OCI-LY3 (cell line): ENCODE measurements at regions not wholly inside any gene's neighbourhood (a gene's known extent, or its start where the extent isn't known, plus 50 kb on each side); places are given as distances from the start of the nearest gene placed in this dataset.

Experiments
- H2AFZ ChIP-seq: fragments of 200-600, 300-600 bp; shearing (Covaris generic); 2 replicates; pipeline ENCODE4 v1.6.0; 2014; ENCODE audit warnings: antibody characterized with exemption, low read depth, low read length
- H3K27ac ChIP-seq: fragments of 200-600, 300-600 bp; sonication (generic); 2 replicates; pipeline ENCODE4 v1.5.1; 2014; ENCODE audit warnings: mild to moderate bottlenecking, low read length, moderate library complexity, mixed read lengths
- H3K27me3 ChIP-seq: fragments of 200-600, 300-600 bp; sonication (generic); 2 replicates; pipeline ENCODE4 v1.6.1; 2014; ENCODE audit warnings: low read depth, low read length, mixed read lengths
- H3K36me3 ChIP-seq: fragments of 200-600, 300-600 bp; sonication (generic); replicated peaks from 2 replicates; pipeline ENCODE3; 2014; ENCODE audit warnings: low read depth, low read length, mixed read lengths
- H3K4me1 ChIP-seq: fragments of 300-600, 200-600 bp; sonication (generic); 2 replicates; pipeline ENCODE4 v1.6.1; 2014; ENCODE audit warnings: low read length, mixed read lengths
- H3K4me2 ChIP-seq: fragments of 200-600, 300-600 bp; sonication (generic); 2 replicates; pipeline ENCODE4 v1.6.1; 2014; ENCODE audit warnings: low read length, mixed read lengths
- H3K4me3 ChIP-seq: fragments of 300-600, 200-600 bp; sonication (generic); 2 replicates; pipeline ENCODE4 v1.5.1; 2014; ENCODE audit warnings: antibody characterized with exemption, mild to moderate bottlenecking, low read length, moderate library complexity
- H3K79me2 ChIP-seq: fragments of 300-600, 200-600 bp; shearing (Covaris generic); 2 replicates; pipeline ENCODE4 v1.6.1; 2014; ENCODE audit warnings: mild to moderate bottlenecking, low read length, mixed read lengths
- H3K9ac ChIP-seq: fragments of 300-600, 200-600 bp; shearing (Covaris generic); 2 replicates; pipeline ENCODE4 v1.6.0; 2014; ENCODE audit warnings: mild to moderate bottlenecking, low read length, moderate library complexity
- H3K9me3 ChIP-seq: fragments of 200-600, 300-600 bp; shearing (Covaris generic); 2 replicates; pipeline ENCODE4 v1.6.1; 2014; ENCODE audit warnings: low read length, mixed read lengths; ENCODE audit not compliant: insufficient read depth
- H4K20me1 ChIP-seq: fragments of 200-600, 300-600 bp; sonication (generic); 2 replicates; pipeline ENCODE4 v1.6.1; 2016; ENCODE audit warnings: low read length, mixed read lengths; ENCODE audit not compliant: insufficient read depth
- EZH2phosphoT487 ChIP-seq: fragments of 200-600 bp; shearing (Covaris generic); IDR thresholded peaks from 2 replicates; pipeline ENCODE4 v1.6.1; 2018; ENCODE audit warnings: antibody characterized with exemption, mixed run types, low read depth
- TF ChIP-seq, protein P1 (sequence below): fragments of 200-600, 300-600 bp; sonication (generic); IDR thresholded peaks from 2 replicates; pipeline ENCODE4 v1.5.1; 2014; ENCODE audit warnings: antibody characterized with exemption, low read length, low read depth

DNA sequence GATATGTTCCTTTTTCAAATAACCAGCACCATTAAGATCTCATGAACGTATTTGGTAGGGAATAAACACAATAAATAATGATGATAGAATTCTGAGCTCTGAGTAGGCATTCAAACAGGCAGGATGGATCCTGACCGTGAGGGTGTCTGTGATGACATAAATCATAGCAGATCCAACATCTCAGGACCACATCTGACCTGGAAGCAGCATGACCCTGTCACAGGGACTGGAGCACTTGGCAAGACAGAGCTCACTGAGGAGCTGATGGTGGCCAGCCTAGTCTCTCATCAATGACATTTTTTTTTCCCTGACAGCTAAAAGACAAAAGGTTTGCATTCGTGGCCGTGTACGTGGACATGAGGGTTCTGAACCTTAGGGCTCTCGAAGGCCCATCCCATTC, 337.5 kb downstream of the NPIPA8 start:
- Histone ChIP-seq H3K79me2 (no peaks in the 10 kb centered on the region), H3K27me3 (no peaks in the 10 kb centered on the region), H4K20me1 (no peaks in the 10 kb centered on the region), H3K4me1 (no peaks in the 10 kb centered on the region), H3K9me3 (no peaks in the 10 kb centered on the region), H3K4me3 (no peak overlapping the region), H3K36me3 (no peaks in the 10 kb centered on the region), H2AFZ (no peak overlapping the region), H3K4me2 (no peak overlapping the region), H3K9ac (no peak overlapping the region), H3K27ac (no peak overlapping the region)
- TF ChIP-seq EZH2phosphoT487 = no peak
- TF ChIP-seq, protein P1, sequence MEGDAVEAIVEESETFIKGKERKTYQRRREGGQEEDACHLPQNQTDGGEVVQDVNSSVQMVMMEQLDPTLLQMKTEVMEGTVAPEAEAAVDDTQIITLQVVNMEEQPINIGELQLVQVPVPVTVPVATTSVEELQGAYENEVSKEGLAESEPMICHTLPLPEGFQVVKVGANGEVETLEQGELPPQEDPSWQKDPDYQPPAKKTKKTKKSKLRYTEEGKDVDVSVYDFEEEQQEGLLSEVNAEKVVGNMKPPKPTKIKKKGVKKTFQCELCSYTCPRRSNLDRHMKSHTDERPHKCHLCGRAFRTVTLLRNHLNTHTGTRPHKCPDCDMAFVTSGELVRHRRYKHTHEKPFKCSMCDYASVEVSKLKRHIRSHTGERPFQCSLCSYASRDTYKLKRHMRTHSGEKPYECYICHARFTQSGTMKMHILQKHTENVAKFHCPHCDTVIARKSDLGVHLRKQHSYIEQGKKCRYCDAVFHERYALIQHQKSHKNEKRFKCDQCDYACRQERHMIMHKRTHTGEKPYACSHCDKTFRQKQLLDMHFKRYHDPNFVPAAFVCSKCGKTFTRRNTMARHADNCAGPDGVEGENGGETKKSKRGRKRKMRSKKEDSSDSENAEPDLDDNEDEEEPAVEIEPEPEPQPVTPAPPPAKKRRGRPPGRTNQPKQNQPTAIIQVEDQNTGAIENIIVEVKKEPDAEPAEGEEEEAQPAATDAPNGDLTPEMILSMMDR = no peak

DNA sequence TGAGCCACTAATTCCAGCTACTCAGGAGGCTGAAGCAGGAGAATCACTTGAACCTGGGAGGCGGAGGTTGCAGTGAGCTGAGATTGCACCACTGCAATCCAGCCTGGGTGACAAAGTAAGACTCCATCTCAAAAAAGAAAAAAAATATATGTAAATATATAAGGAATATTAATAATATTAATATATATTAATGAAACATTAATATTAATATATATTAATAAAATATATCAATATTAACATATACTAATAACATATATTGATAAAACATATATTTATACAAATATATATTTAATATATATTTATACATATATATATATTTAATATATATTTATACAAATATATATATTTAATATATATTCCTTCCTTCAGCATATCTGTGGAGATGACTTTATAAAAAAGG, 338.0 kb downstream of the NPIPA8 start:
- Histone ChIP-seq H3K79me2 (no peaks in the 10 kb centered on the region), H3K4me2 (no peak overlapping the region), H3K9me3 (no peaks in the 10 kb centered on the region), H3K27me3 (no peaks in the 10 kb centered on the region), H3K36me3 (no peaks in the 10 kb centered on the region), H2AFZ (no peak overlapping the region), H3K9ac (no peak overlapping the region), H3K27ac (no peak overlapping the region), H3K4me3 (no peak overlapping the region), H4K20me1 (no peaks in the 10 kb centered on the region), H3K4me1 (no peaks in the 10 kb centered on the region)
- TF ChIP-seq, protein P1 = no peak
- TF ChIP-seq EZH2phosphoT487 = no peak

DNA sequence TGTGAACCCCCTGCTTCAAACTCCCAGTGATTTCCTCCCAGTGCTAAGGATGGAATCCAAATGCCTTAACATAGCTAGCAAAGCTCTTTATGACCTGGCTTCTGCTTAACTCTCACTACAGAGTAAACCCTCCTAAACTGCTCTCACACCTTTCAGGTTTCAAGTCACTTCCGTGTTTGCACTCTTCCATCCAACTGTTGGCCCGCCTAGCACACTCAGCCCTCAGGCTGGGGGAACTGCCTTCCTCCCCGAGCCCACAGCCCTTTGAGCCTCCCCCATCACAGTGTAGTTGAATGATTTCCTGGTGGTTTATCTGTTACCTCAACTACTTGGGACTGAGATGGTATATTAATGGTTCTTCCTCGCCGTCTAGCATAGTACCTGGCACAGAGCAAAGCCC, 342.5 kb downstream of the NPIPA8 start:
- H3K9me3 ChIP-seq = no peaks in the 10 kb centered on the region
- TF ChIP-seq EZH2phosphoT487 = no peak
- TF ChIP-seq, protein P1 = no peak
- H3K79me2 ChIP-seq = no peaks in the 10 kb centered on the region
- H3K27me3 ChIP-seq = no peaks in the 10 kb centered on the region; the same call in 1 of the 2 replicates
- no peak overlapping the region for H3K4me2 ChIP-seq
- H3K27ac ChIP-seq = no peak overlapping the region
- H3K9ac ChIP-seq = no peak overlapping the region
- no peaks in the 10 kb centered on the region for H3K4me1 ChIP-seq
- H4K20me1 ChIP-seq = no peaks in the 10 kb centered on the region
- H3K36me3 ChIP-seq = no peaks in the 10 kb centered on the region
- no peak overlapping the region for H3K4me3 ChIP-seq
- H2AFZ ChIP-seq = no peak overlapping the region

DNA sequence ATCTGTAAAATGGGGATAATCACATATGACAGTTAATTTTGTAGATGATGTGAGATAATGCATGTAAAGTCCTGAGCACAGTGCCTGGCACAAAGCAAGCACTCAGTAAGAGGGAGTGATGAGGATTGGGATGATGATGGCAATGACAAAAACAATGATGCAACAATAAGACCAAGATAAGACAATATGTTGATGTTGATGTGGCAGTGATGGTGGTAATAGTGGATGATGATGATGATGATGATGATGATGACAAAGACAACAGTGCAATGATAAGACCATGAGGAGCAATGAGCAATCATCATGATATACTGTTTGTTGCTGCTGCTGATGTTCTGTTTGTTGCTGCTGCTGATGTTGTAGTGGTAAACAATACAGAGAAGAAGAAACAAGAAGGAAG, 344.1 kb downstream of the NPIPA8 start:
- Histone ChIP-seq H3K4me2 (no peak overlapping the region), H3K27me3 (no peaks in the 10 kb centered on the region; the same call in 1 of the 2 replicates), H4K20me1 (no peaks in the 10 kb centered on the region), H3K27ac (no peak overlapping the region), H3K9me3 (no peaks in the 10 kb centered on the region), H3K36me3 (no peaks in the 10 kb centered on the region), H3K4me3 (no peak overlapping the region), H2AFZ (no peak overlapping the region), H3K79me2 (no peaks in the 10 kb centered on the region), H3K4me1 (no peaks in the 10 kb centered on the region), H3K9ac (no peak overlapping the region)
- no peak for TF ChIP-seq EZH2phosphoT487
- TF ChIP-seq, protein P1 = no peak
